ENCODE measurements at regions not wholly inside any gene's neighbourhood (a gene's known extent, or its start where the extent isn't known, plus 50 kb on each side); places are given as distances from the start of the nearest gene placed in this dataset.

DNA sequence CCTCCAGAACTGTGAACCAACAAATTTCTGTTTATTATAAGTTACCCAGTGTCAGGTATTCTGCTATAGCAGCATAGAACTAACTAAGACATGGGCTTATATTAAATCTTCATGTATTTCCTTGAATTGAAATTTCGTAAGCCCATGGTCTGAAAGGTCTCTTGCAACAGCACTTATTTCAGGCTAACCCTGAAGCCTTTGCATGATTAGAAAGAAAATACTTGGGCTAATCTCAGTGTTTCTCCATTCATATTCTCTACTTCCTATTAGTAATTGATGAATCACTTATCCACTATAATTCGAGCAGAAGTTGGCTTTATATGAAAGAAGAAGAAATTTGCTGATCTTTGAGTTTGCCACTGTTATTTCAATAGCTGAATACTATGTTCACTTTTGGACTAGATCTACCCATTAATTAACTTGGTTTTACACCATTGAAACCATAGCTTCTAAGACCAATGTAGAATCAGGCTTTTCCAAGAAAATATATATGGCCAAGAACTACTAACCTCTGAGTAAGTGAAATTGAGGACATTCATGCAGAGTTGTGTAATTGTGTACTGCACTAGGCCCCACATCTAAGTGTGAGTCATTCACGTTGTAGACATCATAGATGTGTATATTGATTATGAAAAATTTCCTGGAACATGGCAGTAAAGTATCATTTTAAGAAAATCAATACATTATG, 731.6 kb downstream of the SOCS6 start:
- DNase-seq (ENCODE audit: low read depth), result no peak

DNA sequence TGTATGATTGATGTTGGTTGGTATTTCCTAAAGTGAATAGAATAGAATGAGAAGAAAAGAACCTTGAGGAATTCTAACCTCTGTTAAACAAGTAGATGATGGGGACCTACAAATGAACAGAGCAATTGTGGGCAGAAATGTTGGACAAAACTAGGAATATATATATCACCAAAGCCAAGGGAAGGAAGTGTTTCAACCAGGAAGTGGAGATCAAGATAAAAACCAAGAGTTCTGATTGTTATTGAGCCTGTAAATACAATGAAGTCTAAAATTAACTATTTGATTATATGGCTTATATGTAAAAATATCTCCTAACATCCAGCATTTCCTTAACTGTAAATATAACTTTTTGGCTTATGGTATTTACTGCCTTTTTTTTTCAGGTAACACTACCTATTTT, 730.0 kb downstream of the SOCS6 start:
- no peak for DNase-seq (ENCODE audit: low read depth)

DNA sequence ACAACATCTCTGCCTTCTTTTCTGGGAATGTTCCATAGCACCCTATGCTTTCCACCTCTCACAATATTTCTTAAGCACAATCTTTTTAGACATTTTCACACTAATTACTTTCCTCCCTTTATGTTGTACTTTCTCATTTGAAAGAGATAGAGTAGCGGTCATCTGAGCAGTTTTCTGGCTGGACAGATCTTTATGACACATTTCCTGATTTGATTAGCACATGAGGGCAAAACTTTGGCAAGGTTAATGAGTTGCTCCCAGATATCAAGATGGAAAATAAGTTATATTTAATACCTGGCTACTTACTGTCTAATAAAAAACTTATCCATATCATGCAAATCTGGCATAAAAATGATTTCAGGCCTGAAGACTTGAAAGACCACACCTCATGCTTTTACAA, 723.9 kb downstream of the SOCS6 start:
- DNase-seq (ENCODE audit: low read depth), result no peak

DNA sequence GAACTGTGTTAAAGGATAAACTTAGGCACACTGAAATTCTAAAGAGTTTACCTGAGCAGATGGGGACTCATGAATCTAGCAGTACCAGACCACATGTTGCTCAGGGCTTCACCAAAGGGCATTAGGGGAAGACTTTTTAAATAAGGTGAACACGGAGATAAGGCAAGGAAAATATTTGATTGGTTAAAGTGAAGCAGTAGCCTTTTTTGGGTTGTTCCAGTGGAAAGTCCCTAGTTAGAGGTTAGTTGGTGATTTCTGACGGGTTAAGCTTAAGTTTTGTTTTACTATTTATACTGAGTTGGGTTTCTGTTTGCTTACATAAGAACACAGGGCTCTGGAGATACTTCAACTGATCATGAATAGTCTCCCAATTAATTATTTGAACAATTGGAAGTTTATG, 722.5 kb downstream of the SOCS6 start:
- no peak for DNase-seq (ENCODE audit: low read depth)

DNA sequence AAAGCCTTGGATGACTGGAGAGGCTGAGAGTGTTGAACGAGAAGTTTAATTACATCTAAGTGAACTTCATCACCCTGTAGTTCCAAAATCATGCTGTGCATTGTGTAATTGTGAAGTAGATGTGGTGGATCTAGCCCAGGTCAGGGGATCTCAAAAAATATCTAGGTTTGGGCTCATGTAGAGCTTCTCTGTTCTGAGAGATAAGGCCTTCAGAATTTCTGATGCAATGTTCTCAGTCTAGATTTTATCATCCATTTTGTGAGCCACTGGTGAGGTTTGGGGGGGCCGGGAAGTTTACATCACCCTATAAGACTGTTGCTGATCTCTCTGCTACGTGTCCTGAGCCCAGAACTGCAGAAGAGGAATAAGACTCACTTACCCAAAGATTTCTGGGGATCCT, 719.4 kb downstream of the SOCS6 start:
- no peak for DNase-seq (ENCODE audit: low read depth)

DNA sequence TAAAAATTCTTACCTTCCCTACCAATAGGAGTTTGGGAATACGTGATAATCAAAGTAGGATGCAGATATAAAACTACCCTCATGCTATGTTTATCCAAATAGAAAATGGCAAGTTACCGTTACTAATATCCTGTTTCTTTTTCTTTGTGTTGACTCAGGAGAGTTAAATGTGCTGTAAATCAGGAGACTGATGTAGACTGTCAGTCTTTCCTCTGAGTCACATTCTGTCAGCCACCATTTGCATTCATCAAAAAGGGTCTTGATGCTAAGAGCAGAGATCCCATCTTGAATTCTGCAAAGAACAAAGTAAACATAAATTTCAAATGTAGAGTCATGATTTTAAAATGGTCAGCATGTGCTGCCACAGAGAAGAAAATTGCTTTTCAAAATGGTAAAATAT, 712.8 kb downstream of the SOCS6 start:
- no peak for DNase-seq (ENCODE audit: low read depth)

DNA sequence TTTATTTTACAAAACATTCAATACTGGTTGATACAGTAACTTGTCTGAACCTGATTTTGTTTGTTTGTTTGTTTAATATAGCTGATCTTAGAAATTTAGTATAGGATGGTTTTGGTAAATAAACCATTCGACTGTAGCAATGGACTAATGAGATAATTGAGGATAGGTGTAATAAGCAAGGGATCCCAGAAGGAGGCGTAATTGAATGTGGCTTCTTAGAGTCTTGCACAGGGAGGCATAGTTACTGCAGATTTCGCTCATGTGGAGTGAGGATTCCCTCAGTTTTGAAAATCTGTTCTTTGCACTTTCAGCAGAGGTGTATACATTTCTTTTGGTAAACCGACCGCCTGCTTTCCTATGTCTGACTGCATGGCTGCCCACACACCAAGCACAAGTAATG, 709.6 kb downstream of the SOCS6 start:
- no peak for DNase-seq (ENCODE audit: low read depth)

DNA sequence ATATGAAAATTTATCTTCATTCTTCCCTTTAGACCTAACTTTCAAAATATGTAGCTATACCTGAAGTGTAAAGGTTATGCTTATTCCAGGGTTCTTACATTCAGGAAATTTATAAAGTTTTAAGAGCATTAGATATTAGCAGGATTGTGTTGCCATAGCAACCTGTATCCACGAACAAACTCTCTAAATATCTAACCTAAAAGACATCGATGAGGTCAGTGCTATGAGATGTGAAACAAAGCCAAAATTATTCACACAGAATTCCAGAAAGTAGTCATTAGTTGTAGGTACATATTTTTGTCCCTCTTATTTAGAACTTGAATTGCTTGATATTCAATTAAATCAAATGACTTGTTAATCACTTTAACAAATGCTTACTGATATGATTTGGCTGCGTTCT, 705.3 kb downstream of the SOCS6 start:
- DNase-seq (ENCODE audit: low read depth), result no peak

DNA sequence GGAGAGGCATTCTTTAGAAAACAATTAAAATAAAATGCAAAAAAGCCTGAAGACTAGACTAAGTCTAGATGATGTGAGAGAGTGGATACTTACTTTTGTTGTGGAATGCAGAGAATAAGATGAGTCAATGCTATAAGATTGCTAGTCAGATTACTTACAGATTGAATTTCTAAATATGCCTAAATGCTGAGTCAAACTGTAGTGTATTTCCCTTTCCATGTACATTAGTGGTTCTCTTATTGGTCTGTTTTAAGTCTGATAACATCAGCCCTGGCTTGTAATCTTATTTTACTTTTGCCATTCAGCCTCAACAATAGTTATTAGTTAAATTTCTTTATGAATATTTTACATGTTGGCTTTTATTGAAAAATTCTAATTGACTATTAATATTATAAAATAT, 702.7 kb downstream of the SOCS6 start:
- no peak for DNase-seq (ENCODE audit: low read depth)

DNA sequence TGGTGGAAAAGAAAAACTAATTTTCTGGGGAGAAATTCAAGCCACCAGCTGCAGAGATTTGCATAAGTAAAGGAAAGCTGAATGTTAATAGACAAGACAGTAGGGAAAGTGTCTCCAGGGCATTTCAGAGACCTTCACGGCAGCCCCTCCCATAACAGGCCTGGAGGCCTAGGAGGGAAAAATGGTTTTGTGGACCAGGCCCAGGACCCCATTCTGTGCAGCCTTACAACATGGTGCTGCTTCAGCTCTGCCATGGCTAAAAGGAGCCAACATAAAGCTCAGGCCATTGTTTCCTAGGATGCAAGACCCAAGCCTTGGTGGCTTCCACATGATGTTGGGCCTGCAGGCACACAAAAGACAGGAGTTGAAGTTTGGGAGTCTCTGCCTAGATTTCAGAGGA, 697.1 kb downstream of the SOCS6 start:
- DNase-seq (ENCODE audit: low read depth), result no peak

DNA sequence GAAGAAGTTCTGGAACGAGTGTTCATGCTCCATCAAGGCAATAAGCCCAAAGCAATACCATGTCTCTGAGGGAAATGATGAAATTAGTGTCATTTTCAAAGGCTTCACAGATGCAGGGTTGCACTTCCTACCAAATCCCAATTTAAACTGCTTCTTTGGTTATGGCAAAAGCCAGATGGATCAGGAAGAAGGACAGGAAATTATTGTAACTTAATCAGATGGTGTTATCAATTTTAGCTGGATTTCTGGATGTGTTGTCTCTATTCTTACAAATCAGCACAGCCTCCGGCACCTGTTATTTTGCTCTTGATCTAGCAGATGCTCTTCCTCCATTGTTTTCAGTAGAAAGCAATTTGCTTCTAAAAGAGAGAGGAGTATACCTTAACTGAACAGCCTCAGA, 693.4 kb downstream of the SOCS6 start:
- DNase-seq (ENCODE audit: low read depth), result no peak

DNA sequence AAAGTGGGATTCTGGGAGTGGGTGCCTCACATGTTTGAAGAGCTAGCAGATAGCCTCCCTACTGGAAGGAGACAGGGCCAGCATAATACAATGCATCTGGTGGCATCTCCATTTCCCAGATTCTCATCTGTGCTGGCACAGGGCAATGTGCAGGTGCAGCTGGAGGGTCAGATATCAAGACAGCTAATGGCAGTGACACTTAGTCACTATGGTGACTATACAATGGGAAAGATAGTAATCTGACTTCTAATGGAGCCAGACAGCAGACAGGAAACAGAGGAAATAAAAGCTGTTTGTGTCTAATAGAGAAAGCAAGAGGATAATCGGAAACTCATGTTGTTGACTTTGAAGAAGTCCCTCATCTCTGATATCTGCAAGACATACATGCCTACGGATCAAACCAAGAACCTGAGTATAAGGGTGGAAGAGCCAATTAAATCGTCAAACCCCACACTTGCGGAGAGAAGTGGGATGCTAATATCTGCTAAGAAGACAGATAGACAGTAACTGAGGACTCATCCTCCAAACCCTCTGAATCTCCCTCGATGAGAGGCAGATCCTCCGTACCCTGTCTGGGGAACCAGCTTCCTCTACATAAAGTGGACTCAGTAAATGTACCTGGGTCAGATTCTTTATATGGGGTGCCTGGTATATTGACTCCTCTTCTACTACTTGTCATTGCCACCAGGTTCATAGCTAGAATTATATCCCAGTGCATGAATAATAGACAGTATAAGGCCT, 692.7 kb downstream of the SOCS6 start:
- no peak for DNase-seq (ENCODE audit: low read depth)

DNA sequence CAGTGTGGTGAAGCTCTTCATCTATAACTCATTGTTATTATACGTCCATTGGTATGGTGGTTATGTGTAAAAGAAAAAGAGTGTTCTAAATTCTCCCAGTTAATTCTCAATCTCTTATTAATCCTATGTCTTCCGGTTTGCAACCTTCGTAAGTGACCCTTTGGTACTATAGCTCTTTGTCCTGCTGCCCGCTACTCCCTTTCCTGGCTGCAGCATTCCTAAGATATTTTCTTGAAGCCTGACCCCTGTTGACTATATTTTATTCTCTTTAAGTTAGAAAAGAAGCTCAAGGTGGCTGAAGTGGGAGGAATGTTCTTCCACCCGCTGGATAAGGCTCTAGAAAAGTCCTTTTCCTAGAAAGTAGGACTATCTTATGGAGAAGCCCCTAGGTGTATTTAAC, 684.8 kb downstream of the SOCS6 start:
- no peak for DNase-seq (ENCODE audit: low read depth)

DNA sequence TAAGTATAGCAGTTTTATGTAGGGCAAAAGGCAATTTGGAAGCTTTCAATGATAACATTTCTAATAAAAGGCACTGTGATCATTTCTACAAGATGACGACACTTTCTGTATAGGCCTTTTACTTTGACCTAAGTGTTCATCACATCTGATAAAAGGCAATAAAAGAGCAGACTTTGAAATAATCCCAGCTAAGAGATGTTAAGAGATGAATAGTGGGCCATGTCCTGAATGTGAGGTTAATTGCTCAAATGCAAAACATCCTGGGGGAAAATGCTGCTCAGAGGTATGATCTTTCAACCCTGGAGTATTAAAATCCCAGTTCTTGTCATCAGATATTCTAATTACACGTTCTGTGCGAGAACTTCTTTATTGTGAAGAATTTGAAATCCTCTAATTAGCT, 677.6 kb downstream of the SOCS6 start:
- no peak for DNase-seq (ENCODE audit: low read depth)

DNA sequence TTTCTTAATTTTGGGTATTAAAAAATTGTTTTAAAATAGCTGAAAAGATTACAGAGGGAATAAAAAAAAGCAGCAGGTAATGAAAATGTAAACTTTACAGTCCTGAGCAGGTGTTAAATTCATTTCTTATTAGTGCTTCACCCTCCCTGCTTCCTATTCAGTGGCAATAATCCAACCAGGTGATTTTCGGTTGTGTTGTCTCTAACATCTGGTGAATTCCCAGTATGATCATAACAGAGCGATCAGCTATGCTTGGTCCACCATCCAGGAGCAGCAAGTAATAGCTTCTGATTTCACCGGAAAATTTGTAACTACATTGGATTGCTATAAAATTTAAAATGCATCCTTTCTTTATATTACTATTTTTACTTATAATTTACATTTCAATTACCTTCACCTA, 673.1 kb downstream of the SOCS6 start:
- DNase-seq (ENCODE audit: low read depth), result no peak

DNA sequence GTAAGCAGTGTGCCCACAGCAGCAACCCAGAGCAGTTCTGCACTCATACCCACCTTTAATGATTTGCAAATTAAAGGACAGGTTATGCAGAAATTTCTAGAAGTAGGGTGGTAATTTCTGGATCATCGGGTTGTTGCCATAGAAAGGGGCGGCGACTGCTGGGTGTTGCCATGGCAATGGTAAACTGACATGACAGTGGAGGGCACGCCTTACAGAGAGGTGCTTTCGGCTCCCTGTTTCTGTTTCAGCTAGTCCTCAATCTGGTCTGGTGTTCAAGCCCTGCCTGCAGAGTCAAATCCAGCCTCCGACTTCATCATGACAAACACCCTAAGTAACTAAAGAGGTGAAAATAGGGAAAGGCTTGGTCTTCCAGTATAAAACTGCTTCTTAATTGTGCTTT, 667.7 kb downstream of the SOCS6 start:
- DNase-seq (ENCODE audit: low read depth), result no peak

DNA sequence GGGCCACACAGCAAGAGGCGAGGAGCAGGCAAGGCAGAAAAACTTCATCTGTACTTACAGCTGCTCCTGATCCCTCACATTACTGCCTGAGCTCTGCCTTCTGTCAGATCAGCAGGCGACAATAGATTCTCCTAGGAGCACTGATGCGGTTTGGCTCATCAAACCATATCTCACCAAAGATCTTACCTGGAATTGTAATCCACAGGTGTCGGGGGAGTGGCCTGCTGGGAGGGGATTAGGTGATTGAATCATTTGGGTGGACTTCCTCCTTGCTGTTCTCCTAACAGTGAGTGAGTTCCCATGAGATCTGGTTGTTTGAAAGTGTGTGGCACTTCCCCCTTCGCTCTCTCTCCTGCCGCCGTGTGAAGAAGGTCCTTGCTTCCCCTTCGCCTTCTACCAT, 647.3 kb downstream of the SOCS6 start:
- no peak for DNase-seq (ENCODE audit: low read depth)

DNA sequence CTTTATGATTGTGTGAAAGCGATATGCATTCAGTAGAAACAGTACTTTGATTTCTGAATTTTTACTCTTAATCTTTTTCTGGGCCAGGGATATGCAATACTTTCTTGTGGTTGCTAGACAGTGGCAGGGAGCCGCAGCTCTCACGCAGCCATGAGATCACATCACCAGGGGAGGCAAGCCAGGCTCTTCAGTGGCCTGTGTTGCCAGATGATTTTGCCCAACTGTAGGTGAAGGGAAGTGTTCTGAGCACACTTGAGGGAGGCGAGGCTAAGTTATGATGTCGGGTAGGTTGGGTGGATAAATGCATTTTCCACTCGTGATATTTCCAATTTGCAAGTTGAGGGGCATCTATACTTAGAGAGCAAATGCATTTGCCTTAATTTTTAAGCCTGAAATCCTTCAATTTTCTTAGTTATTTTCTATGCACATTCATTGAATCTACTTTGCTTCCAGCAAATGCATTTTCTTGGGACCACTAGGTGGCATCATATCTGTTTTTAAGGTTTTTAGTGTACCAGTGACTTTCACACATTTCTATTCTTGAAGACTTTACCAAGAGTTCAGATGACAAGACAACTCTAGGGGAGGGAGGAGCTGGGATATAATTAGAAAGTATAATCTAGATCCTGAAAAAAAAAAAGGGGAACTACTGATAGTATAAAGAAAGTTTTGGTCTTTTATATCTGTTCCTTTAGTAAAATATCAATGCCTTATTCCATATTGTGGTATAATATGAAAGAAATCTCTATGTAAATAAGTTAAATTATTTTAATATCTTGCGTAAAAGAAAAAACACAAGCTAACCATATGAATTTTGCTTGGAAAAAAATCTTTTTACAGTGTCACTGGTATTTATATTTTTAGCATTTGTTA, 643.3 kb downstream of the SOCS6 start:
- peak; percentile 6 for DNase-seq (ENCODE audit: low read depth)

DNA sequence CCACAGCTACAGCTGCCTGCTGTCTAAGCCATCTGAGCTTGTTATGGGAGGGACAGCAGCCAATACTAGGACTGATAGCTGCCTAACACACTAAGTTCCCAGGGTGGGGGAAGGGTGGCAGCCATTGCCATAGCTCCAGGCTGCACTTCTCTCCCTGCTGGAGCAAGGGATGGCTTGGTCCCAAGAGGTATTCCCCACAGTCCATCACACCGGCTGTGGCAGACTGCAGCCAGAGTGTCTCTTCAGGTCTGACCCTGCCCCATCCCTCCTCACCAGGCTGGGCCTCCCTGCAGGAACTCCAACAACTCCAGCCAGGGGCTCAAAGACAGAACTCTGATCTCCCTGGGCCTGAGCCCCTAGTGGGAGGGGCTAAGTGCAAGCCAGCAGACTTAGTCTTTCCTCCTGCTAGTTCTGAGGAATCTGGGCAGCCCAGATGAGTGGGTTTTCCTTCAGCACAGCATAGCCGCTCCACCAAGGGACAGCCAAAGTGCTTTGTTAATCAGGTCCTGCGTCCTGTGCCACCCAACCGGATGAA, 632.1 kb downstream of the SOCS6 start:
- DNase-seq (ENCODE audit: low read depth), result no peak

DNA sequence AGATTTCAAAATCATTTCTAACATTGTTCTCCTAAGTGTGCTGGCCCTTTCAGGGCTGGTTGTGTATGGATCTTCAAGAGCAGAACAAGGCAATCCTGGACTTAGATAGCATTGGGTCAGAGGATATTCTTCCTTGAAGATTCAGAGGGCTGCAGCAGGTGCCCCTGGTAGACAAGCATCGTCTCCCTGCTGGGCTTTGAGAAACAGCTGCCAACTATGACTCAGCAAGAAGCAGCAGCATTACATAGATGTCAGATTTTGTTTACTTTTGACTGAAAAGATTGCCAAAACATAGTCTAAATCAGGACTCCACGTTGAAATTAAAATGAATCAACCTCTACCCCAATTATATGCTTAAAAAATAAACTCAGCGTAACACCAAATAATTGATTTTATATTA, 618.8 kb downstream of the SOCS6 start:
- peak; percentile 5 for DNase-seq (ENCODE audit: low read depth)

DNA sequence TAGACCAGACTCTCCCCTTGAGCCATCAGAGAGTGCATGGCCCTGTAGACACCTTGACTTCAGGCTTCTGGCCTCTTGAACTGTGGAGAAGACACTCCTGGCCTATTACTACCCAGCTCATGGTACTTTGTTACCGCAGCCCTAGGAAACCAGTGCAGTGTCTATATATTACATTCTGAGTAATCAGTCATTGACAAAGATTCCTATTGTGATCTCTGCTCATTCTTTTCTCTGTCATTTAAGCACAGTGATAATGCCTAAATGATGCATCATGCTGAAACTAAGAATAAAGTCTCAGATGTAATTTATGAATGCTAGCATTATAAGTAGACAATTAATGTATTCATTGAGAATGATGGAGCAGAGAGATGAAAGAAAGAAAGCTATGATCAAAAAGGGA, 603.5 kb downstream of the SOCS6 start:
- no peak for DNase-seq (ENCODE audit: low read depth)

DNA sequence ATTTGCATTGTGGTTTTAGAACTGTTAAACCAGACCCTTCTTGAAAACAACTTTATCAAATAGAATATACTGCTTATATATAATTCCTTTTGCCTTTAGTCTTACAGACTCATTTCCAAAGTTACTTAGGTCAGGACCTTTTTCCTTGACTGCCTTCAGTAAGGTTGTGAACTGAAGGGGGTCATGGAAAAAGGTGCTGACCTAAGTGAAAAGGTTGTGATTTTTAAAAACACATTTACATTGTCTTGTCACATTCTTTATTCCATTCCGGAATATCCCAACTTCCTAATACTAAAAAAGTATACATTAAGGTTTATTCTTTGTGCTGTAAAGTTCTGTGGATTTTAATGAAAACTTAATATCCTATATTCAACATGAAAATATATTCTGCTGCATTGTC, 581.4 kb downstream of the SOCS6 start:
- DNase-seq (ENCODE audit: low read depth), result no peak

Measured in myocyte (in vitro differentiated cells).